ENCODE measurements at regions not wholly inside any gene's neighbourhood (a gene's known extent, or its start where the extent isn't known, plus 50 kb on each side); places are given as distances from the start of the nearest gene placed in this dataset.

DNA sequence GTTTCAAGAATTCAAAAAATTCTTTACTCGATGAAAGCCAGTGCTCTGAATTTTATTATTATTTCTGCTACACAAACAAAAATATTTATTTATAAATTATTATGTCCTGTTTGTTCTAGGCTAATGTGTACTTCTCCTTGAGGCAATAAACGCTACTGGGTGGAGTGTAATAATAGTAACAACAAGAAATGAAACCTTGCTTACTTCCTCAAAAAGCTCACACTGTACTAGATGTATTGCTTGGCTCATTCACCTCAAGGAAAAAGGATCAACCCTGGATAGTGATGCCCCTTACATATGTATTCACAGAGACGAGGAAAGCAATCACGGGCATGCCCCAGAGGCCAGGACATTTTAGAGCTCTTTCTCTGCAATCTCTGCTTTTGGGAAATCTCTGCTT lies 685.6 kb upstream of the NXPH2 start:
- TF ChIP-seq, protein P1, sequence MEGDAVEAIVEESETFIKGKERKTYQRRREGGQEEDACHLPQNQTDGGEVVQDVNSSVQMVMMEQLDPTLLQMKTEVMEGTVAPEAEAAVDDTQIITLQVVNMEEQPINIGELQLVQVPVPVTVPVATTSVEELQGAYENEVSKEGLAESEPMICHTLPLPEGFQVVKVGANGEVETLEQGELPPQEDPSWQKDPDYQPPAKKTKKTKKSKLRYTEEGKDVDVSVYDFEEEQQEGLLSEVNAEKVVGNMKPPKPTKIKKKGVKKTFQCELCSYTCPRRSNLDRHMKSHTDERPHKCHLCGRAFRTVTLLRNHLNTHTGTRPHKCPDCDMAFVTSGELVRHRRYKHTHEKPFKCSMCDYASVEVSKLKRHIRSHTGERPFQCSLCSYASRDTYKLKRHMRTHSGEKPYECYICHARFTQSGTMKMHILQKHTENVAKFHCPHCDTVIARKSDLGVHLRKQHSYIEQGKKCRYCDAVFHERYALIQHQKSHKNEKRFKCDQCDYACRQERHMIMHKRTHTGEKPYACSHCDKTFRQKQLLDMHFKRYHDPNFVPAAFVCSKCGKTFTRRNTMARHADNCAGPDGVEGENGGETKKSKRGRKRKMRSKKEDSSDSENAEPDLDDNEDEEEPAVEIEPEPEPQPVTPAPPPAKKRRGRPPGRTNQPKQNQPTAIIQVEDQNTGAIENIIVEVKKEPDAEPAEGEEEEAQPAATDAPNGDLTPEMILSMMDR (IDR thresholded peaks at IDR 0.05; ENCODE audit: low read depth, low read length), result no peak
- no peak for TF ChIP-seq EZH2phosphoT487 (IDR thresholded peaks at IDR 0.05; ENCODE audit: low read depth)

All from OCI-LY3 (cell line).